MM.1S (cell line): ENCODE measurements at regions not wholly inside any gene's neighbourhood (a gene's known extent, or its start where the extent isn't known, plus 50 kb on each side); places are given as distances from the start of the nearest gene placed in this dataset.

Experiments used
- DNase-seq: peaks from one replicate; pipeline ENCODE4 v3.0.0-alpha.2; 2015
- H2AFZ ChIP-seq: fragments of 300-600 bp; sonication (generic); 2 replicates; pipeline ENCODE4 v1.6.0; 2016; ENCODE audit warnings: antibody characterized with exemption, low read length
- H3F3A ChIP-seq: fragments of 300-600 bp; sonication (generic); 2 replicates; pipeline ENCODE4 v1.6.1; 2016; ENCODE audit warnings: mild to moderate bottlenecking, antibody characterized with exemption, low read length, moderate library complexity, mixed read lengths; ENCODE audit not compliant: insufficient read depth
- H3K27ac ChIP-seq: fragments of 300-600 bp; sonication (generic); 2 replicates; pipeline ENCODE4 v1.5.1; 2016; ENCODE audit warnings: mild to moderate bottlenecking, low read length
- H3K27me3 ChIP-seq: fragments of 300-600 bp; sonication (generic); replicated peaks from 2 replicates; pipeline ENCODE4 v1.6.0; 2016; ENCODE audit warnings: low read length; ENCODE audit not compliant: insufficient read depth
- H3K36me3 ChIP-seq: fragments of 300-600 bp; sonication (generic); replicated peaks from 2 replicates; pipeline ENCODE4 v1.6.1; 2016; ENCODE audit warnings: mild to moderate bottlenecking, low read length, mixed read lengths; ENCODE audit not compliant: insufficient read depth
- H3K4me1 ChIP-seq: fragments of 300-600 bp; sonication (generic); 2 replicates; pipeline ENCODE4 v1.6.1; 2016; ENCODE audit warnings: low read length, mixed read lengths
- H3K4me2 ChIP-seq: fragments of 300-600 bp; sonication (generic); 2 replicates; pipeline ENCODE4 v1.6.0; 2016; ENCODE audit warnings: low read depth, low read length
- H3K4me3 ChIP-seq: fragments of 300-600 bp; sonication (generic); 2 replicates; pipeline ENCODE4 v1.5.1; 2016; ENCODE audit warnings: low read length, mixed read lengths
- H3K79me2 ChIP-seq: fragments of 300-600 bp; sonication (generic); 2 replicates; pipeline ENCODE4 v1.6.1; 2016; ENCODE audit warnings: mixed run types, low read length, mixed read lengths
- H3K9ac ChIP-seq: fragments of 300-600 bp; sonication (generic); 2 replicates; pipeline ENCODE4 v1.6.1; 2016; ENCODE audit warnings: low read length, mixed read lengths
- H3K9me2 ChIP-seq: fragments of 300-600 bp; sonication (generic); replicated peaks from 2 replicates; pipeline ENCODE4 v1.6.1; 2016; ENCODE audit warnings: mild to moderate bottlenecking, low read length, mixed read lengths; ENCODE audit not compliant: insufficient read depth
- H3K9me3 ChIP-seq: fragments of 300-600 bp; sonication (generic); replicated peaks from 2 replicates; pipeline ENCODE4 v1.6.1; 2016; ENCODE audit warnings: mild to moderate bottlenecking, low read length, mixed read lengths; ENCODE audit not compliant: insufficient read depth
- H4K20me1 ChIP-seq: fragments of 300-600 bp; sonication (generic); 2 replicates; pipeline ENCODE4 v1.6.1; 2016; ENCODE audit warnings: mild to moderate bottlenecking, low read length, moderate library complexity, mixed read lengths; ENCODE audit not compliant: insufficient read depth
- EZH2 ChIP-seq: fragments of 300-600 bp; sonication (generic); optimal IDR thresholded peaks from 2 replicates; pipeline ENCODE3; 2017; ENCODE audit warnings: low read depth, mild to moderate bottlenecking, antibody characterized with exemption, low read length, mixed read lengths
- EZH2phosphoT487 ChIP-seq: fragments of 300-600 bp; sonication (generic); IDR thresholded peaks from 2 replicates; pipeline ENCODE4 v1.6.1; 2018; ENCODE audit warnings: antibody characterized with exemption, low read length
- TF ChIP-seq, protein P1 (sequence below): fragments of 300-600 bp; sonication (generic); IDR thresholded peaks from 2 replicates; pipeline ENCODE4 v1.5.1; 2016; ENCODE audit warnings: antibody characterized with exemption, low read length, mixed read lengths

DNA sequence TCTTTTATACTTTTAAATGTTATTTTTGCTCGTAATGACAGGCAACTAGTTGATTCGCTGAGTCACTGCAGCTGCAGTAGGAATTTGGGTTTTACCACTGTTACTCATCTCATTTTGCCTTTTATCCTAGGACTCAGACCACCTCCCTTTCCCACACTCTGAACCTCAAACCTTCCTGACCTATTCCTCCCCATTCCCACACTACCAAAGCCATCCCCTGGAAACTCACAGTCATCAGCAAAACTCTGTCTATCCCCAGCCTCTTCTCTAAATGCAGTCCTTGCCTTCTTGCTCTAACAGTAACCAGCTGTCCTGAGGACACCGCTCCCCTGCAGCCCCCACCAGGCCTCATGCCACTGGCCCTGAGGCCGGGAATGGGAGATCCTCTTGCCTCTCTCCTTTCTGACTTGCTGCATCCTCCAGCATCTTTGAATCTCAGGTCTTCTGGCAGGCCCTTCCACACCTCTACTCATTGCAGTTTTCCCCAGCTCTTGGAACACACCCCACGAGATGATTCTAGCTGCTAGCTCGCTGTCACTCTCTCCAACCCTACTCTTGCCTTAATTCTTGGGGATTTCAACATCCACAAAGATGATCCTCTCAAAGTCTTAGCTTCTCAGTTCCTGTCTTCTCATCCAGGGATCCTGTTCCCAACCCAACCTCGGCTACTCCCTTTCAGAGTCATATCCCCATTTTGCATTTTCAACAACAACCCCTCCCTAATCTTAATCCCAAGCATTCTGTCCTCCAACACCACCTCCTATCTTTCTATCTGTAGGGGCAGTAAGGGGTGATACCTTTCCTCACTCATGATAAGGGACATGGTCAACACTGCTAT is 55.9 kb upstream of the C3orf80 start:
- no peak overlapping the region for H2AFZ ChIP-seq
- H3K36me3 ChIP-seq: no peaks in the 10 kb centered on the region
- TF ChIP-seq EZH2 (no peak), EZH2phosphoT487 (no peak)
- TF ChIP-seq, protein P1, sequence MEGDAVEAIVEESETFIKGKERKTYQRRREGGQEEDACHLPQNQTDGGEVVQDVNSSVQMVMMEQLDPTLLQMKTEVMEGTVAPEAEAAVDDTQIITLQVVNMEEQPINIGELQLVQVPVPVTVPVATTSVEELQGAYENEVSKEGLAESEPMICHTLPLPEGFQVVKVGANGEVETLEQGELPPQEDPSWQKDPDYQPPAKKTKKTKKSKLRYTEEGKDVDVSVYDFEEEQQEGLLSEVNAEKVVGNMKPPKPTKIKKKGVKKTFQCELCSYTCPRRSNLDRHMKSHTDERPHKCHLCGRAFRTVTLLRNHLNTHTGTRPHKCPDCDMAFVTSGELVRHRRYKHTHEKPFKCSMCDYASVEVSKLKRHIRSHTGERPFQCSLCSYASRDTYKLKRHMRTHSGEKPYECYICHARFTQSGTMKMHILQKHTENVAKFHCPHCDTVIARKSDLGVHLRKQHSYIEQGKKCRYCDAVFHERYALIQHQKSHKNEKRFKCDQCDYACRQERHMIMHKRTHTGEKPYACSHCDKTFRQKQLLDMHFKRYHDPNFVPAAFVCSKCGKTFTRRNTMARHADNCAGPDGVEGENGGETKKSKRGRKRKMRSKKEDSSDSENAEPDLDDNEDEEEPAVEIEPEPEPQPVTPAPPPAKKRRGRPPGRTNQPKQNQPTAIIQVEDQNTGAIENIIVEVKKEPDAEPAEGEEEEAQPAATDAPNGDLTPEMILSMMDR: no peak
- no peaks in the 10 kb centered on the region for H3K9me2 ChIP-seq
- no peak for DNase-seq
- H3K27me3 ChIP-seq: no peaks in the 10 kb centered on the region
- no peak overlapping the region for H3K9ac ChIP-seq
- no peaks in the 10 kb centered on the region for H3F3A ChIP-seq
- H3K9me3 ChIP-seq: no peaks in the 10 kb centered on the region
- no peaks in the 10 kb centered on the region for H3K79me2 ChIP-seq
- no peak overlapping the region for H3K4me2 ChIP-seq
- H3K4me3 ChIP-seq: no peak overlapping the region
- peaks cover 6% of the 10 kb centered on the region; the same call in 1 of the 2 replicates for H3K4me1 ChIP-seq
- H3K27ac ChIP-seq: no peak overlapping the region
- no peaks in the 10 kb centered on the region for H4K20me1 ChIP-seq

DNA sequence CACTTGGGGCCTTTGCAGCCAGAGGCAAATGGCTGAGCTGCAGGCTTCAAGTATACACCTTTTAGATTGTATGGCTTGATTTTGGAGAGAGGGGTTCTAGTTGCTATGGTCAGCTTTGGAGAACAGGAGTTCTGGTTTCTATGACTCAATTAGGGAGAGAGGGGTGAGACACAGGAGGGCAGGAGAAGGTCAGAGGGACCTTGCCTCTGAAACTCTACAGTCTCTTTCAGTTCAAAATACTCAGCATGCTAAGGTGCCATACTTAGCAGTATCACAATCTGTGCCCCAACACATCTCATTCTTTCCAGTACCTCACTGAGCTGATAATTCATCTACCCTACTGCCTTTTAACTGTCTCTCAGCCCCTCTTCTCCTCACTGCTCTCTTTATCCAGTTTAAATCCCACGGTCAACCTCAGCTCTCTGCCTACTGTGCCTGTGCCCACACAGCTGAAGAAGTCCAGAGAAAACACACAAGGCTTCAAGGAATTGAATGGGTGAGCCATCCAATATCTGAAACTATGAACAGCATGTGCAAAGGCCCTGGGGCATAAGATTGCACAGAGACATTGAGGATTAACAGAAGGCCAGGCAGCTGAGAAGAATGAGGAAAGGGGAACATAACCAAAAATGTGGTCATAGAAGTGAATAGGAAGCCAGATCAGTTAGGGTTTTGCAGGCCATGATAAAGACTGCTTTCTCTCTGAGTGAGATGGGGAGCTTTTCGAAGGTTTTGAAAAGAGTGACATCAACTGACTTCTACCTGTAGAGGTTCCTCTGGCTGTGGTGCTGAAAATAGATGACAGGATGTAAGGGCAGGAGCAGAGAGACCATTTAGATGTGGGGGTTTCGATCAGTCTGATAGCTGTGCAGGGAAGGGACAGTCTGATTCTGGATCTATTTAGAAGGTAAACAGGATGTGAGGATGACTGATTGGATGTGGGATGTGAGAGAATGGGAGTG is 54.5 kb upstream of the C3orf80 start:
- no peak overlapping the region for H3K9ac ChIP-seq
- peak; percentile 20 for DNase-seq
- TF ChIP-seq EZH2phosphoT487 (no peak), EZH2 (no peak)
- TF ChIP-seq, protein P1: no peak
- no peak overlapping the region for H3K4me2 ChIP-seq
- H3K4me3 ChIP-seq: no peak overlapping the region
- H4K20me1 ChIP-seq: no peaks in the 10 kb centered on the region
- no peak overlapping the region for H3K27ac ChIP-seq
- no peaks in the 10 kb centered on the region for H3K27me3 ChIP-seq
- no peaks in the 10 kb centered on the region for H3K36me3 ChIP-seq
- H3K4me1 ChIP-seq: peaks cover 6% of the 10 kb centered on the region; the same call in 1 of the 2 replicates
- H2AFZ ChIP-seq: no peak overlapping the region
- H3F3A ChIP-seq: no peaks in the 10 kb centered on the region
- H3K79me2 ChIP-seq: no peaks in the 10 kb centered on the region
- H3K9me3 ChIP-seq: no peaks in the 10 kb centered on the region
- no peaks in the 10 kb centered on the region for H3K9me2 ChIP-seq

DNA sequence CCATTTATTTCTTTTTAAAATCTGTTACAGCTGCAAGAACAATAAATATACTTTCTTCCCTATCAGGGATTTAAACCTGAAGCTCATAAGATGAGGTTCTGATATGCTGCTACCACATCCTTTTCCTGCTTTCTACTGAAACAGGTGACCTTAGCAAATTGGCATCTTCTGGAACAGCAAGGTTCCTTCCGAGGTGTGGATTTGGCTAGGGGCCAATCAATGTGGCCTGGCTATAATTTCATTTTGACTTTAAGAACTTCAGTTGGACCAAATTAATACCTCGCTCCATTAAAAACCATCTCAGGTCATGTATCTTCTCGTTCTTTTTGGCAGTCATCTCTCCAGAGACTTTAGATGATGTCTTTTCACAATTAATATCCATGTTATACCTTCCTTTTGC is 53.4 kb upstream of the C3orf80 start:
- Histone ChIP-seq H4K20me1 (no peaks in the 10 kb centered on the region), H3K27ac (no peak overlapping the region), H3K4me2 (no peak overlapping the region), H3K79me2 (no peaks in the 10 kb centered on the region), H3K9me2 (no peaks in the 10 kb centered on the region), H3K4me3 (no peak overlapping the region), H3K36me3 (no peaks in the 10 kb centered on the region), H3K9me3 (no peaks in the 10 kb centered on the region), H3F3A (no peaks in the 10 kb centered on the region), H3K27me3 (no peaks in the 10 kb centered on the region), H3K9ac (no peak overlapping the region), H2AFZ (no peak overlapping the region), H3K4me1 (peaks cover 6% of the 10 kb centered on the region; the same call in 1 of the 2 replicates)
- no peak for DNase-seq
- TF ChIP-seq, protein P1: no peak
- TF ChIP-seq EZH2phosphoT487 (no peak), EZH2 (no peak)
